ENCODE measurements at regions not wholly inside any gene's neighbourhood (a gene's known extent, or its start where the extent isn't known, plus 50 kb on each side); places are given as distances from the start of the nearest gene placed in this dataset.

DNA sequence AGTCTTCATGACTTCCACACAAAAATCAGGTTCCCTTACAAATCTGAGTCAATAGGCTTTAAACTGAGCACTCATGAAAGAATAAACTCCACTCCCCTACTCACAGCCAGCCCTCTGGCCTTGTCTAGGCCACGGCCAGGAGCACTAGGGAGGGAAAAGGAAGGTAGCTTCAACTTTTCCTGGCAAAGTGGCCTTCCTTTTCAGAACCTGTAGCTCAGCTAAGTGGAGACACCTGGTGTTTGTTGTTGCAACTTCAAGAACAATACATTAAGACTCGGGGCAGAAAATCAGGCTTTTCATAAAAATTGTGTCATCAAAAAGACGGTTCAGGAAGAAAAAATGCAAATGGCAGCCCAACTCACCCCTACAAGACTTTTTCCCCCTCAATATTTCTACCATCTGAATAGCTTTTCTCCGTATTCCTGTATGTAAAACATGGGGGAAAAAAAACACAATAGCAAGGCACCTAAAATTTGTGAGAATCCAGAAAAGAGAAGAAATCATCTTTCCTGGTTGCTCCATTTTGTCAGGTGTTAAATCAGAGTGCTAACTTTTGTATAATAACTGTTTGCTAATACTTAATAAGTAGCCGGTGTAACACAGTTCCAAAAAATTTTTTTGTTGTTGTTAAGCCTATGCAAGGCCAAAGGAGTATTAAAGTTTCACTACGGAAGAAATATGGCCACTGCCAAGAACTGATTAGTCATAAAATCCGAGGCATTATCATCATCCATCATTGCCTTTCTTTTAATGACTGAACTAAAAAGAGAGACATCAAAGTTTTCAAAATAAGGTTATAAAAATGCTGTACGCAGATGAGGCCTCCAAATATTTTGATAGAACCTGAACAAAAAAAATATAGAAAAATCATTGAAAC, 66.2 kb upstream of the ARID5B start:
- FAIRE-seq (no peak), DNase-seq (ENCODE audit: insufficient read length, low spot score) (no peak)
- TF ChIP-seq, protein P1, sequence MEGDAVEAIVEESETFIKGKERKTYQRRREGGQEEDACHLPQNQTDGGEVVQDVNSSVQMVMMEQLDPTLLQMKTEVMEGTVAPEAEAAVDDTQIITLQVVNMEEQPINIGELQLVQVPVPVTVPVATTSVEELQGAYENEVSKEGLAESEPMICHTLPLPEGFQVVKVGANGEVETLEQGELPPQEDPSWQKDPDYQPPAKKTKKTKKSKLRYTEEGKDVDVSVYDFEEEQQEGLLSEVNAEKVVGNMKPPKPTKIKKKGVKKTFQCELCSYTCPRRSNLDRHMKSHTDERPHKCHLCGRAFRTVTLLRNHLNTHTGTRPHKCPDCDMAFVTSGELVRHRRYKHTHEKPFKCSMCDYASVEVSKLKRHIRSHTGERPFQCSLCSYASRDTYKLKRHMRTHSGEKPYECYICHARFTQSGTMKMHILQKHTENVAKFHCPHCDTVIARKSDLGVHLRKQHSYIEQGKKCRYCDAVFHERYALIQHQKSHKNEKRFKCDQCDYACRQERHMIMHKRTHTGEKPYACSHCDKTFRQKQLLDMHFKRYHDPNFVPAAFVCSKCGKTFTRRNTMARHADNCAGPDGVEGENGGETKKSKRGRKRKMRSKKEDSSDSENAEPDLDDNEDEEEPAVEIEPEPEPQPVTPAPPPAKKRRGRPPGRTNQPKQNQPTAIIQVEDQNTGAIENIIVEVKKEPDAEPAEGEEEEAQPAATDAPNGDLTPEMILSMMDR (IDR thresholded peaks at IDR 0.05; ENCODE audit: insufficient read depth, missing control alignments) = peak; percentile 40

GRCh38 chr10:61835946-61836887, 65.3 kb upstream of the ARID5B start:
- TF ChIP-seq, protein P1 (IDR thresholded peaks at IDR 0.05; ENCODE audit: insufficient read depth, missing control alignments) = no peak
- FAIRE-seq = peak; percentile 56
- DNase-seq (ENCODE audit: insufficient read length, low spot score) = no peak

- no peak for DNase-seq (ENCODE audit: insufficient read length, low spot score)
- FAIRE-seq = no peak
These were observed 64.4 kb upstream of the ARID5B start for GRCh38 chr10:61836888-61837754.

DNA sequence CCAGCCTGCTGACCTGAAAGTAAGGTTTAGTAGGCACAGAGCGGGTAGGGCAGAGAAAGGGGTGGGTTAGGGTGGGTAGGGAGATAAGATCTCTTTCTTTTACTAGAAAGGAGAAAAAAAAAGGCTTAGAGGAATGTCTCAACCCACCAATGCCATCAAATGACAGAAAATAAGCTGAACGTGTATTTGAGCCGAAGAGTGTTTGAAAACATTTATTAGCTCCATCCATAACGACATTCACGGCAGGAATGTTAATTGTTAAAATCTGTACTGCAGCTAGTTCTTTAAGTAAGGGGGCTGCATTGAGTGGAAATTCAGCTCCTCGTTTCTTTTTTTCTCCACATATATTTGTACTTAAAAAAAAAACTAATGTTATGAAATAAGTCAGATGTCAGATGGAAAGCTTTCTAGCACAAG, 63.7 kb upstream of the ARID5B start:
- no peak for FAIRE-seq
- DNase-seq (ENCODE audit: insufficient read length, low spot score) = no peak
- TF ChIP-seq, protein P1 (IDR thresholded peaks at IDR 0.05; ENCODE audit: insufficient read depth, missing control alignments) = no peak

More at GRCh38 chr10:61836888-61837754, 64.4 kb upstream of the ARID5B start:
- TF ChIP-seq, protein P1 (IDR thresholded peaks at IDR 0.05; ENCODE audit: insufficient read depth, missing control alignments) = no peak

DNA sequence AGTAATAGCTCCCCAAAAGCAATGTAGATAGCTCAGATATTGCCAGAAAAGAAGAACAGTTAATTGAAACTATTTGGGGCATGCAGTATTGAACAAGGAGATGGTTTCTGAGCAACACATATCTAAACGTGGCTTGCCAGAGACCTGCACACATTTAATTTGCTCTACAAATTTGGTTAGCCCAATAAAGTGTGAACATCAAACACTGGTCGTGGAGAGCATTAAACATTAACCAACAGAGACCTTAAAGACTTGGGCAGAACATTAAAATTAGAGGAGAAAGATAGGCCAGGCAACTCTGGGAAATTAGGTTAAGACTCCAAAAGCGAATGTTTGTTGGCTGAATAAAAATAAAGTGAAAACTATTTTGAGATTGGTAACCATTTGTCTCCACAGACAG, 61.6 kb upstream of the ARID5B start:
- TF ChIP-seq, protein P1 (IDR thresholded peaks at IDR 0.05; ENCODE audit: insufficient read depth, missing control alignments) = no peak
- FAIRE-seq = no peak
- no peak for DNase-seq (ENCODE audit: insufficient read length, low spot score)

- no peak for FAIRE-seq
- TF ChIP-seq, protein P1 (IDR thresholded peaks at IDR 0.05; ENCODE audit: insufficient read depth, missing control alignments) = no peak
- DNase-seq (ENCODE audit: insufficient read length, low spot score) = no peak
These were observed 61.1 kb upstream of the ARID5B start for GRCh38 chr10:61840403-61840802.

Measured in D721Med (cell line).